GM20431 (cell line): ENCODE measurements at regions not wholly inside any gene's neighbourhood (a gene's known extent, or its start where the extent isn't known, plus 50 kb on each side); places are given as distances from the start of the nearest gene placed in this dataset.

Source experiments
- in situ Hi-C: fragments of 300-500 bp; cut with MseI, MboI; formaldehyde crosslinking; loops from one replicate; pipeline ENCODE4 v1.15.0; 2020; ENCODE audit warnings: low sequenced_read_pairs; ENCODE audit not compliant: unreplicated experiment

DNA sequence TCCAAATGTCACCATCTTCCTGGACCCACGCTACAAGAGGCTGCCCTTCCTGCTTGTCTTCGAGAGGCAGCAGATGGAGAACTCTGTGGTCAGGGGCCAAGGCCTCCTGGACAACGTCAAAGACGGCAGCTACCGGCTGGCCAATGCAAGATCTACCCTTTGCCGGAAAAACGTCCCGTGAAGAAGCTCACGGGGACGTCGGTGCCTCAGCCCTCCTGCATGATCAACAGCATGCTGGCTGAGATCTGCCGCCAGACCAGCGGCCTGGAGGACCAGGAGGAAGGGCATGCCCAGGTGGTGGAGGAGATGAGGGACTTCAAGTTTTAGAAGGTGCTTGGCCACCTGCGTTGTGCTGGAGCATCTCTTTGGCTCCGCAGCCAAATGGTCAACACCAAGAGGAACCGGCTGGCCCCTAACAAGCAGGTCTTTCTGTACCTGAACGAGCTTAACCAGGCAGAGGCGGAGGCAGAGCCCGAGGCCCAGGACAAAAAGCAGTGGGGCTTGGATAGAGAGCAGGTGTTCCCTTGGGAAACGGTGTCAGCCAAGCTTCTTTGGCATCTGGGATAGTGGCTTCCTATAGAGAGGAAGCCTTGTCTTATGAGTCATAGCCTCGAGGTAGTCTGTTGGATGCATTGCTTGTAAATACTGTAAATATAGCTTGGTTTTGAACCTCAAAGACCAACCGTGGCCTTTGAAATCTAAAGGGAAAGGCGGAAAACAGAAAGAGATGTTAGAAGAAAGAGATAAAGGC lies 94.8 kb upstream of the ELOVL6 start:
- in situ Hi-C loops = no loop called here

DNA sequence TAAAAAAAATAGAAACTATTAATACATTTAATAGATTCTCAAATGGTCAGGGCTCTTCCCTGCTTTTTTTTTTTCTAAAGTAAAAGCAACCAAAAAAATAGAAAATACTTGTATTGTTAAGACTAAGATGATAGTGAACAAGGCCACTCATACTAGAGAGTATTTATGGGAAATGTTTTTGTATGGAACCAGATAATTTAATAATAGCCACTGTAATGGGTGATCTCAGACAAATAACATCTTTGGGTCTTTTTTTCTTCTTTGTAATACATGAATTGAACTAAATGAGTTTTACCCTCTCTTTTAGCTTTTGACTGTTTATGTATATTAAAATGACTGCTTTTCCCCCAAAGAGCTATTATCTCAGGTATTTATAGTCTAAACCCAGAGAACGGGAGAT lies 92.1 kb upstream of the ELOVL6 start:
- in situ Hi-C loops = no loop called here

DNA sequence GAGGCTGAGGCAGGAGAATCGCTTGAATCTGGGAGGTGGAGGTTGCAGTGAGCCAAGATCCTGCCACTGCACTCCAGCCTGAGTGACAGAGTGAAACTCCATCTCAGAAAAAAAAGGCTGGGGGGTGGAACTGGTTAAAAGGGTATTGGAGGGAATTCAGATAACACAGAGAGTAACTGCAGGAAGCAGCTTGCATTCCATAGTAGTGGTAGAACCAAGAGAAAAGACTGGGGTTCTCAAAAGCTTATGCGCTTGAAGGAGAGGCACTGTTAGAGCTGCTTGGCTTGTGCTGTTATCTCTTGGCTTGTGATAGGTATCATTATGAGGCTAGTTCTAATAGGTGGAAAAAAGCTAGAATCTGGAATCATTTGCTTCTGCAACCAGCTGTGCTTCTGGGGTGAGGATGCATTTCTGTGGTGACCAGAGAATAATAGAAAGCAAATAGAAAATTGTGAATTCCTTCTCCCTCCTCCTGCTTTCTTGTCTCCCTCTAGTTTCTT lies 91.2 kb upstream of the ELOVL6 start:
- in situ Hi-C loops = no loop called here

DNA sequence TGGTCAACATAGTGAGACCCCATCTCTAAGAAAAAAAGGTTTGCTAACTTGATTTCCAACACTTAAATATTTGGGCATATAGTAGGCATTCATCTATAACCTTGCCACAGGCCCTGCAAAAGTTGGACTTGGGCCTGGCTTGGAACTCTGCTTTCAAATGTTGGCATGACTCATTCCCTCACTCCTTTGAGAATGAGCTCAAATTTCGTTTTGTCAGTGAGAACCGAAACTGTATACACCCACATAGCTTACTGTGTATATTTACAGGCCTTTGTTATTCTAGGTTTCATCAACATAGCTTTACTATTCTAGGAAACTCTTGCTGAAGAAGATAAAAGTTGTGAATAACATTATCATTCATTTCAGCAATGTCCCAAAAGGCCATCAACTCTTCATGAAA lies 88.7 kb upstream of the ELOVL6 start:
- in situ Hi-C loops = no loop called here

DNA sequence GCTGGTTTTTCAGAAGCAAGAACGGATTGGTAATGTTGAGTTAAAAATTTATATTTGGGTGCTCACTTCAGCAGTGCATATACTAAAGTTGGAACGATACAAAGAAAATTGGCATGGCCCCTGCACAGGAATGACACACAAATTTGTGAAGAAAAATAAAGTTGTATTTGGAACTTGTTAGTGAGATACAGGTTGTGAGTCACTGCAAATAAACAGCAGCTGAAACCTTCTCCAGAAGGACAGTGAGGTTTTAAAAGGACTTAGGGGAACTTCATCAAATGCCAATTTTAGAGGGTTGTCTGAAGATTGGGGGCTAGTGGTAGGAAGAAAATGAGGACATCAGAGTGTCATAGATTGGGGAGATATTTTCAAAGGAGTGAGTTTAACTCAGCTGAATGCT lies 79.7 kb upstream of the ELOVL6 start:
- in situ Hi-C loops = no loop called here

DNA sequence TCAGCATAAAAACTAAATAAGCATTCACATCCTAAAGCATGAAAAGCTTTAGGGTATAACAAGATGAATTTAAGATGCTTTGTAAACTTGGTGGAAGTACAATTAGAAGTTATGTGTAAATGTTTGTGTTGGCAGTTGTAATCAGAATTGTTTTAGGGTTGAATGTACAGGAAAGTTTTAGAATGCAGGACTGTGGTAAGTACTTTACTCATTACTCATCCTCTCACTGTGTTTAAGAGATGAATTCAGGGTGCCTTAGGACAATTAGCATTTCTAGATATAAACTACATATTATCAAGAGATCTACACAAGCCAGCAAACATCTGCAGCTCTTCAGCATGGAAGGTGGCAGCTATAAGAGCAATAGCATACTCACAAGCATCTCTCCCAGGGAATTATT lies 77.5 kb upstream of the ELOVL6 start:
- in situ Hi-C loops = no loop called here

DNA sequence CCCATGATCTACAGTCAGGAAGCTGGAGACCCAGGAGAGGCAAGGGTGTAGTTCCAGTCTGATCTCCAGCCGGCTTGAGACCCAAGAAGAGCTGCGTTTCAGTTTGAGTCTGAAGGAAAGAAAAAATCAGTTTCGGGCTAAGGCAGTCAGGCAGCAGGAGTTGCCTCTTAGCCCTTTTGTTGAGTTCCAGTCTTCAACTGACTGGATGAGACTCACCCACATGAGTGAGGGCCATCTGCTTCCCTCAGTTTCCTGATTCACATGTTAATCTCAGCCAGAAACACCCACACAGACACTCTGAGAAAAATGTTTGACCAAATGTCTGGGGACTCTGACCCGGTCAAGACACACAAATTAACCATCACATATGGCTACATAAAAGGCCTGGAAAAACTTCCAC lies 73.6 kb upstream of the ELOVL6 start:
- in situ Hi-C loops = no loop called here

DNA sequence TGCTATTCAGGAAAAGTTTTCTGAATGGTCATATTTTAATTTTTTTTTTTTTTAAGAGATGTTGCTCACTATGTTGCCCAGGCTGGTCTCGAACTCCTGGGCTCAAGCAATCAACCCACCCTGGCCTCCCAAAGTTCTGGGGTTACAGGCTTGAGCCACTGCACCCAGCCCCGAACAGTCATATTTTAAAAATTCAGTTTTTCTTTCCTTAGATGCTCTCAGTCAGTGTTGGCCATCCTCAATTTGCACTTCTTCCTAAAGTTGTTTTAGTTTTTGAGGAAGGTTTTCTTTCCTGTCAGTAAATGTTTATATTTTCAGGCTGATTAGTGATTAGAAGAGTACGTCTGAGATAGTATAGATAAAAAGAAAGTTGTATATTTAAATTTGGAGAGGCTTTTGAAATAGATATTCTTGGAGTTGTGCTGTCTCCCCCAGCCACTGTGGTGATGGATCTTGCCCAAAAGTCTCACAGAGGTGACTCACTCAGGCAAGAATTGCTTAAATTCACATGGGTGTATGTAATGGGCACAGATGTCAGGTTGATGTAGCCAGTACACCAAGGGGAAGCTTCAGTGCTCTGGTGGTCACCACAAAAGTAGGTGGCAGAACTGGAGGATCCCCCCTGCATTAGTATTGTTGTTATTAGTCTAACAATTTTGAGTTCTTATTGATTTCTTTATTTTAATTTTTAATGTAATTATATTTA lies 72.2 kb upstream of the ELOVL6 start:
- in situ Hi-C loops = no loop called here

DNA sequence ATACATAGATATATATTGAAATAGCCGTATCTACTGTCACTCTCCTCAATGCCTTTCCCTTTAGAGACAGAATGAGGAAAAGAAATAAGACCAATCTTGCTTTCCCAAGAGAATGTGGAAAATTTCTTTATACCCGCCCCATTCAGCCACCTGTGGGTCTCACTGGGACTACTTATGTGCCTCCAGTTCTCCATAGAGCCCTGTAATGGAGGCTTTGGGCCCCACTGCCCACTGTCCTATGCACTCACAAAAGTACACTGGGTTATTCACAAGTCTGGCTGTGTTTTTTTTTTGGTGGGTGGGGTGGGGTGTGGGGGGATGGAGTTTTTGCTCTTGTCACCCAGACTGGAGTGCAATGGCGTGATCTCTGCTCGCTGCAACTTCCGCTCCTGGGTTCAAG lies 70.4 kb upstream of the ELOVL6 start:
- in situ Hi-C loops = no loop called here

DNA sequence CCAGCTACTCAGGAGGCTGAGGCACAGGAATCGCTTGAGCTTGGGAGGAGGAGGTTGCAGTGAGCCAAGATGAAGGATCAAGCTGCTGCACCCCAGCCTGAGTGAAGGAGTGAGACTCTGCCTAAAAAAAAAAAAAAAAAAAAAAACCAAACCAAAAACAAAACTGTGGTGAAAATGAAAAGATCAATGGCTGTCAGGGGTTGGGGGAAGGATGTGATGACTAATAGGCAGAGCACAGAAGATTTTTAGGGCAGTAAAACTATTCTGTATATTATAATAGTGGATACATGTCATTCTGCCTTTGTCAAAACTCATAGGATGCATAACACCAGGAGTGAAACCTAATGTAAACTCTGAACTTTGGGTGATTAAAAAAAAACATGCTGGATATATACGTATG lies 69.9 kb upstream of the ELOVL6 start:
- in situ Hi-C loops = no loop called here

DNA sequence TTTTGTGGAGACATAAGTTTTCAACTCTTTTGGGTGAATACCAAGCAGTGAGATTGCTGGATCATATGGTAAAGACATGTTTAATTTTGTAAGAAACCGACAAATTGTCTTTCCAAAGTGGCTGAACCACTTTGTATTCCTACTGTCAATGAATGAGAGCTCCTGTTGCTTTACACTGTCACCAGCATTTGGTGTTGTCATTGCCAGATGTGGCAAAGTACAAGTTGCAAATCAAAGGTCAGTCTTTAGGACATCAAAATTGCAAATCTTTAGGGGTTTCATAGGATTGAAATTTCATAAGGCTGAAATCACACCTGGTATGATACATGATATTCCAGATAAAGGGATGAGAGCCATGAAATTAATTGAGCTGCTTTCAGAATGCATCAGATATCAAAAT lies 67.7 kb upstream of the ELOVL6 start:
- in situ Hi-C loops = no loop called here

DNA sequence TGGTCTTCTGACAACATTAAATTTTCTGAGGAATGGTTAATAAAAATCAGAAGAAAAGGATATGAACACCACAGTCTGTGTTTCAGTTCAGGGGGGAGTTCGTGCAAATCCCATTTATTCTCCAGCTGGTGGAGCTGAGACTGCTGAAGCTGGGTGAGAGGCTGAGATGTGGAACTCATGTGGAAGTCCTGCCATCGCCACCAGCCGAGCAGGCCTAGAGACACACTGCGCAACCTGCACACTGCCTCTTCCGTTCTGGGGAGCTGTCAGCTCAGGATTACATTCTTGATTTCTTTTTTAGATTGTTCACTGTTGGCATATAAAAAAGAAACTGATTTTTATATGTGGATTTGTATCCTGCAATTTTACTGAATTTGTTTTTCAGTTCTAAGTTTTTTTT lies 66.6 kb upstream of the ELOVL6 start:
- in situ Hi-C loops = no loop called here

DNA sequence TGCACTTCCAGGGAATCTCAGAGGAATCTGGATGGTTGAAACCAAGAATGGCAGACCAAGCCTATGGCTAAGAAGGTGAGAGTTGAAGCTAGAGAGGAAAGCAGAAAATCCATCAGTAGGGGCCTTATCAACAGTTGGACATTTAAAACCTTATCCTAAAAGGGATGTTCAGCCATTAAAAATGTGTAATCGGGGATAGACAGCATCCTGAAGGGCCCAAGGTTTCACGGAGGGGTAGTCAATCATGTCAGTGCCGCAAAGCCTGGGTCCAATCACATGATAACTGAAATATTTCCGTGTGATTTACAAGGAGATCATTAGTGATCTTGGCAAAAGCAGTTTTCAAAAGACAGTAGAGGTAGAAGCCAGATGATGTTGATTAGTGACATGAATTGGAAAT lies 61.9 kb upstream of the ELOVL6 start:
- in situ Hi-C loops = no loop called here

DNA sequence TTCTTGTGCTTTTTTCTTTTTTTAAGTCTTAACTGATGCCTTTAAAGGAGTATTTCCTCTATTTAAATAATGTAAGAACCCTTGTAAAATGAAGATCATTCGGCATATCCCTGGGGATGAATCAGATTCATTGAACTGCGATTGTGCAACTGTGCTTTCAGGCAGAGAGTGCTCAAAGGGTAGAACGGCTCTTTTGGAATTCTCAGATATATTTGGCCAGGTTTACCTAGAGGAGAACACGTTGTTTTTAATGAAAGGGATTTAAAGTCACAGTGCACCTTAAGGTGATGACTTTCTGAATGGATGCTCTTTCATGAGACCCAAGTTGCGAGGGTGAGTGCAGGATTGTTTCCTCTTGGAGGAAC lies 51.6 kb upstream of the ELOVL6 start:
- in situ Hi-C loops = no loop called here

DNA sequence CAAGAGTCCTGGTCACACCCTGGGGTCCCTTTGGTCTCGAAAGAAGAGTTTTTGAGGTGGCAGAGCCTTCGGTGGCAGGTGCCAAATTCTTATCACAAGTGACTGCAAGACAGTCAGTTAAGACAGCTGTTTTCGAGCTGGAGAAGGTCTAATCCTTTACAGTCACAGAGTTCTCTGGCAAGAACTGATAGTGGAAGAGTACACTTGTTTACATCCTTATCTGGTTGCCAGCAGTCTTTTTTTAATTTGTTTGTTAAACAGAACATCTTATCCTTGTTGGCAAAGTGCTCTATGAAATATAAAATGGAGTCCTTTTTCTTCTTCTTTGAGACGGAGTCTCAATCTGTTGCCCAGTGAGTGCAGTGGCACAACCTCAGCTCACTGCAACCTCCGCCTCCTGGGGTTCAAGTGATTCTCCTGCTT lies 50.4 kb upstream of the ELOVL6 start:
- in situ Hi-C loops = no loop called here
